ENCODE measurements at regions not wholly inside any gene's neighbourhood (a gene's known extent, or its start where the extent isn't known, plus 50 kb on each side); places are given as distances from the start of the nearest gene placed in this dataset.

DNA sequence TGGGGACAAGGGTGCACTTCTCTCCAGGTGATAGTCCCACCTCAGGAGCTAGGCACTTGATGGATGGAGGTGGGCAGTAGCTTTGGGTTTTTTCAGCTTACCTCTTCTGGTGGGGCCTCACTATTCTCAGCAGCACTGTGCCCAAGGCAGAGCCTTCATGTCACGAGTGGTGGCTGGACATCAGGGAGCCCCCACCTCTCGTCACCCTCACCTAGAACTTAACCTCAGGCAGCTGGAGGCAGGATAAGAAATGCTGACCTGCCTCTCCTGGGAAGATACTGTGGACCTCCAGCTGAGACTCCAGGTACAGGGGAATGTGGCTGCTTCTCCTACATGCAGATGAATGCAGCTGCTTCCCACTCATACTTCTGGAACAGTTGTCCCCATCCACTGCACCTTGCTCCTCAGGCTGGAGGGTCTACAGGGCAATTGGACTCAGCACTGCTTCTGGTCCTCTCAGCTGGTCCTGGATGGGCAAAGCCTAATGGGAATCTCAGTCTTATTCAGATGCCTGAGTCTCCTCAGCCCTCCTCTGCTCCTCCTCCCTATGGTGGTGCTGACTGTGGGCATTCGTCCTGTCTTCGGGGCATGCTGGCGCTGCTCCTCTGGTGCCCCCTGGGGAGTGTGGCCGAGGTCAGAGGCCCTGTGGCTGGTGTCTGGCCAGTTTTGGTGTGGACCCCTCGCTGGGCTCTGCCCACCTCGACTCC, 129.9 kb downstream of the KLF13 start:
- no peak for DNase-seq

DNA sequence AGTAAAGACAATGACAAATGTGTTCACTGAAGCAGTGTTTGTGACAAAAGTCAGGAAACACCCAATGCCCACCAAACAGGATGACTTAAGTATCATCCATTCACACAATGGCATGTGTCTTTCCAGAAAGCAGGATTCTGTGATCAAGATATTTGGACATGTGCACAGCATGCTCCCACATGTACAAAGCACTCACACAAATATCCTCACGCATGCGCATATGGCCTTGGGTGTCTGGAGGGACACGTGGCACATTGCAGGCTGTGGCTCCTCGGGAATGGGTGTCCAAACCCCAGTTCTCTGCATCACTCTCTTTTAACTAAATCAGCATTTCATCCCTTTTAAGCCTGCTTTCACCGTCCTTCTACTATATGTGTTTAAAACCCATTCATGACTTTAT, 130.5 kb downstream of the KLF13 start:
- no peak for DNase-seq

DNA sequence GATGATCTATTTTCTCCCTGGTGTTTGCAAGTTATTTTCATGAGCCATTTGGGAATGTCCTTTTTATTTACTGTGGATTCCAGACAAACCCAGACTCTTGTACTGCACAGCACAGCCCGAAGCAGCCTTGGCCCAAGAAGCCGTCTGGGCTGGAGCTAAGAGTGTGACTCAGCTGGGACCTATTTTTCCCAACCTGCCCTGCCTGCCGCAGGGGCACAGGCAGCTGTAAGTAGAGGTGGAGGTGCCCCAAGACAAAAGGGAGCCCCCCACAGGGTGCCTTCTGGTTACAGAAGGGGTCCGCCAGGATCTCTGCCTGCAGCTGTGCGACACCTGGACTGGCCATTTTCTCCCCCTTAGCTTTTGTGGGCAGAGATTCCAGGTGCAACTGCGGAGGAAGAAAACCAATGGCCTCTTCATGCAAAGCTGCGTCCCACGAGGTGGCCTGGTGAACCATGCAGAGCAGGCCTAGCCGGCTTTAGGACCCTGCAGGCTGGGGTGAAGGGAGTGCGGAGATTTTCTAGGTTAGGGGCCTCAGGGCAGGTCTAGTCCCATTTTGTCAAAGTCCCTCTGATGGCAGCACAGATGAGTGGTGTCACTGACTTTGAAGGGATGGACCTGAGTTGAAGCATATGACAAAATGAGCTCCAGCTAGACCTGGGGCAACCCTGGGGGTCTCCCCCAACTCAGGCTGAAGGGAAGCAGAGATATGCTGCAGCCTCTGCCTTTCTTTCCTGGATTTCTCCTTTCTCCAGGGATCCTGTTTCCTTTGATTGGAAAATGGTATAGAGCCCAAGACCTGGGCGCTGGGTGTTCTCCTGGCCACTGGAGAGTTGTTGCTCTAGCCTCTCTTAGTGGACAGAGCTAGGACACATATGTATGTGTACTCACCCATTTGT, 131.2 kb downstream of the KLF13 start:
- no peak for DNase-seq

DNA sequence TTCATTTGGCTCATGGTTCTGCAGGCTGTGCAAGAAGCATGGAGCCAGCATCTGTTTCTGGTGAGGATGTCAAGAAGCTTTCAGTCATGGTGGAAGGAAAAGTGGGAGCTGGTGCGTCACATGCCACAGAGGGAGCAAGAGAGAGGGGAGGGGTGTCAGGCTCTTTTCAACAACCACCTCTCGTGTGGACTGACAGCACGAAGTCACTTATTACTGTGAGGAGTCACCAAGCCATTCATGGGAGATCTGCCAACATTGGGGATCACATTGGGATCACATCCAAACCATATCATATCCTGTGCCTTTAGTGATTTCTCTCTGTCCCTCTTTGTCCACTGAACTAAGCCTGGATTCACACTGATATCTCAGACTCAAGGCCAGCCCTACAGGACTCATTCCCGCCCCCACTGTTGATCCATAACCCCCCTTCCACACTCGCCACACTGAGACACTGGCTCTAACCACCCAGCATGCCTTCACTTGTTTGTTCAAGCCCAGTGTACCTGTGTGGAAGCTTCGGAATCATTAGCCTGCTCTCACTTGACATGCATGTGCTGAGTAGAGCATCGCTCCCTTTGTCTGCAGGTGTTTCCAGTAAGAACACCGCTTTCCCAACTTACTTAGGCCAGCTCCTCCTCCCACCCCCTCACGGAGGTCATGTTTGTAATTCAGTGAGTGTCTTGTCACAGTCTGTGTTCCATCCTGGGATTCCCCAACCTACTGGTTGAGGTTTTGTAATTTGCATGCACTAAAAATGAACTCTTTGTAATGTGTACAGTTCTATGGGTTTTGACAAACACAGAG, 132.2 kb downstream of the KLF13 start:
- DNase-seq = no peak

DNA sequence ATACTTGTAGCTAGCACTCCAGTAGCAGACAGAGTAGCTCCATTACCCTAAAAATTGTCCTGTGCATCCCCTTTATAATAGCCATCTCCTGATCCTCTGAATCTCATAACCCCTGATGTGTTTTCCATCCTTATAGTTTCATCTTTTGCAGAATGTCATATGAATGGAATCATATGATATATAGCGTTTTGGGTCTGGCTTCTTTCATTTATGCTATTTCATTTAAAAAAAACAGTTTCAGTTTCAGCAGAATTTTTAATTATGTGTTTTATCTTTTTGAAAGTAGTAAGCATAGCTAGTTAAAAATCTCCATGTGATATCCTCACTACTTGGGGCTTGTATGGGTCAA, 132.7 kb downstream of the KLF13 start:
- no peak for DNase-seq

DNA sequence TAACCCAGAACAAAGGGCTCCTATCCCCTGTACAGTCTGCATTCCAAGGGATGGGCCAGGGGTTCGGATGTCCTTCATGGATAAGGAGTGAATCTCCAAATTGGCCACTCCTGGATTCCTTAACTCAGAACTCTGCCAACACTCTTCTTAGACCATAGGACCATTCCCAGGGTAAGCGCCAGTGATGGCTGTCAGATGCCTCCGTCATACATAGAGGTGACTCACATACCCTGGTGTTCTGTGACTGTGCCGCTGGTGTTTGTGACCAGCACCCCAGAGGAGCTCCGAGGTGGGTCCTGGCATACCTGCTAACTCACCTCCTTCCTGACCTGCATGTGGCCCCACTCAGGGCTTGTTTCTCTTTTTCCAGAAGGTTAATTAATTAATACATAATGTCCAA, 134.7 kb downstream of the KLF13 start:
- DNase-seq = no peak

DNA sequence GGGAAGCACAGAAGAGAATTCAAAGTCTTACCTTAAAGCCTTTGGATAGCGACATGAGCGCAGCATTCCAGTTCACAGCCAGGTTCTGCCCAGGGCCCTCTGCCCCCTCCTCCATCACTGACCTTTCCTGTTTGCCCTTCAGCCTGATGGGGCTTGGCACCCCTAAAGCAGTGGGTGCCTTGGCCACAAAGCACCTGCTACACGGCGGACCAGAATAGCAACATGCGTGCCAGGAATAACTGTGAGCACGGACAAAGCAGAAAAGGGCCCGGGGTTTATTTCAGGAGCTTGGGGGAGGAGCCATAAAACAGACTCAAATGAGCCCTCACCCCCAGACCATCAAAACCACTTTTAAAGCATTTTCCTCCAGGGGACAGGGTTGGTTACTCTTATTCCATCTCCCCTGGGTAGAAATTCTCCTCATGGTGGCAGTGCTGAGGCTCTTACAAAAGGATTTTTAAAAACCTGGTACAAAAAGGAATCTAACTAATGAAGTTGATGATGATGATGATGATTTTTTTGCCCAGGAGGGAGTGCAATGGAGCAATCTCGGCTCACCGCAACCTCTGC, 135.4 kb downstream of the KLF13 start:
- peak in 1 of 2 experiments; percentile 24 for DNase-seq

DNA sequence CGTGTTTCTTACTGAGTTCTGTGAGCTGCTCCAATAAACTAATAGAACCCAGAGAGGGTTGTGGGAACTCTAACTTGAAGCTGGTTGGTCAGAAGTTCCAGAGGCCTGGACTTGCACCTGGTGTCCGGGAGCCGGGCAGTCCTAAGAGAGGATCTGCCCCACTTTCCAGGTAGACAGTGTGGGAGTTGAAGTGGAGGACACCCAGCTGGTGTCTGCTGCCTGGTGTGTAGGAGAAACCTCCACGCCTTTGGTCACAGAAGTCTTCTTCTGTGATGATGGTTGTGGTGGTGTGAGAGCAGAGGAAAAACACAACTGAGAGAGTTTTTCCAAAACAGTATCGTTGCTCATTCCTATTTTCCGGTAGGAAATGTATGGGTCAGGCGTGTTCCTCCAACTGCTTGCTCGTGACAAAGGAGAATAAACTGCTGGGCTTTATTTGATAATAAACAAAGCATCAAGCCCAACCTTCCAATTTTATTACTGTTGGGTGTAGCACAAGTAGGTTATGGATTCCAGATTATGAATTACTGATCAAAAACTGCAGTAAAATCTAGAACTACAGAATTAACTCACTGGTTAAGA, 137.0 kb downstream of the KLF13 start:
- no peak for DNase-seq

DNA sequence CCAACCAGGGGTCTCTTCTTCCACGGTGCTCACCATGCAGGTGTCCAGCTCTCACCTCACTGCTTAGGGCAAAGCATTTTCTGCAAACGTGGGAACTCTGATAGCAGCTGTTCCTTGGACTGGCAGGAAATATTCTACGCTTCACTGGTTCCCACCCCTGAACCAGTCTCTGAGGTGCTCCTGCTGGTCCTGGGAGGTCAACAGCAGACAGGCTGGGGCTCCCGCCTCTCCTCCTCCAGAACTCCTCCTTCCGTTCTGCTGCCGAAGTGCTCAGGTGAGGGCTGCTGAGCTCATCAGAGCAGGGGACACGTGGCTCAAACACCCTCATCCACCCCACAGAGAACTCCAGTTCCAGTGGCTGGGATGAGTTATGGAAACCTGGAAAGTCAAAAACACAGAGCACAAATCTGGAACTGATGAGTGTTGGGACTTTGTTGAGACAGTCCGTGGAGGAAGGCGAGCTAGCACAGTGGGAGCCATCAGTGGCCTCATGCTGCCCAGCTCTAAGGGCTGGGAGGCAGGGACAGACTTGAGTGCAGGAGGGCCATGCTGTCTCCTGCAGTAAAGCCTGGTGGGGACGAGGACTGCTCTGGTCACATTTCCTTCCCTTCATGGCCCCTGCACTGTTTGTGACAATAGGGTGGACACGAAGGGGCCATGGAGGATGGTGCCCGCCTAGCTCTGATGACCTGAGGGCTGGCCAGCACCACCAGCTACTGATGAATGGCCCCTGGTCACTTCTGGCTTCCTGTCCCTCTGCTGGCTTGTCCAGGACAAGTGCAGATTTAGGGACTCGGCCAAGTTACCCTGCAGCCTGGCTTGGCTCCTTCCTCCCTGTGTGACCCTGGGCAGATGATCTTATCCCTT, 137.8 kb downstream of the KLF13 start:
- no peak for DNase-seq

DNA sequence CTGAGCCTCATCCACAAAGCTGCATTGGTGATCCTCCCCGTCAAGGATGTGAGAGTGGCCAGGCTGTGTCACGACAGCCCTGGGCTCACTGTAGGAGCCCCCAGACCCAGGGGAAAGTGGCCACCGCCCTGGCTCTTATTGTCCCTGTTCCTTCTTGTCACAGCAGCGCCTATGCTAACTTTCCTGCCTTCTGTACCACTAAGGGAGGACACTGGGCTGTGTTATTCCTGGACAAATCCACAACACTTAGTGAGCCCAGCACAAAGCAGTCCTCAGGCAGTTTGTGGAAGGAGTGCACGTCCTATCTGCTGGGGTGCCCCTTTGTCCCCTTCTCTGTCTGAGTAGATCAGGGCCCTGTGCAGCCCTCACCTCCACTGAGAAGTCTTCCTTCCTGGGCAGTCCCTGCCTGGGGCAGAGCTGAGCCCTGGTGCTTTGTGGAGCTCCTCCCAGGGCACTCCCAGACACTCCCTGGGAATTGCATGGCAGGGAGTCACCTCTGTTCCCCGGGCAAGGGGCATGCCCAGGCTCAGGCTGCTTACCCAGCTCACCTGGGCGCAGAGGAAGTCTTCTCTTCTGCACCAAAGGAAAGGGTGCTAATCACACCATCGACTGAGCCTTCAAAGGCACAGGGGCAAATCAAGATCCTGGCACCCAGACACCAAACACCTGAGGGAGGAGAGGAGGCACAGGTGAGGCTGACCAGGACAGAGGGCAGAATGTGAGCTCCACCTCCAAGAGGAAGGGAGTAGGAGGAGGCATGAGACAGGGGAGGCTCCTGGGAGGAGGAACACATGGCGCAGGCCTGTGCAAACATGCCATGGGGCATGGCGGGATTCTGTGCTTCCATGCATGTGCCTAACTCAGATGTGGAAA, 138.7 kb downstream of the KLF13 start:
- no peak for DNase-seq

DNA sequence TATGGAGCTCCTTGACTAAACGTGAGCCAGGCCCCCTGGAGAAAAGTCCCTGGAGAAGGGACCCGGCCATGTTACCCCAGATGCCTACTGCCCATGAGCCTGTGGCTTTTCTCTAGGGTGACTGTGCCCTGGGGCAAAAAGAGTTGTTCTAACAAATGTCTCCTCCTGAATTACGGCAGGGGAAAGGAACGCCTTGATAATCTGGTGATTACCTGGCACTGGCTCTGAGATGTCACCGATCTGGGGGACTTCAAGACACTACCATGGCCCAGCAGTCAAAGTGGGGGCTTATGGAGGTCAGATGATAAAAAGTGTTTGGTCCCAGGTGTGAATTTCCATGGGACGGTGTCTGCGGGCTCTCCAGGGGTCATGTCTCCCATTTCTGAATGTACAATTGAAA, 140.7 kb downstream of the KLF13 start:
- DNase-seq = no peak

DNA sequence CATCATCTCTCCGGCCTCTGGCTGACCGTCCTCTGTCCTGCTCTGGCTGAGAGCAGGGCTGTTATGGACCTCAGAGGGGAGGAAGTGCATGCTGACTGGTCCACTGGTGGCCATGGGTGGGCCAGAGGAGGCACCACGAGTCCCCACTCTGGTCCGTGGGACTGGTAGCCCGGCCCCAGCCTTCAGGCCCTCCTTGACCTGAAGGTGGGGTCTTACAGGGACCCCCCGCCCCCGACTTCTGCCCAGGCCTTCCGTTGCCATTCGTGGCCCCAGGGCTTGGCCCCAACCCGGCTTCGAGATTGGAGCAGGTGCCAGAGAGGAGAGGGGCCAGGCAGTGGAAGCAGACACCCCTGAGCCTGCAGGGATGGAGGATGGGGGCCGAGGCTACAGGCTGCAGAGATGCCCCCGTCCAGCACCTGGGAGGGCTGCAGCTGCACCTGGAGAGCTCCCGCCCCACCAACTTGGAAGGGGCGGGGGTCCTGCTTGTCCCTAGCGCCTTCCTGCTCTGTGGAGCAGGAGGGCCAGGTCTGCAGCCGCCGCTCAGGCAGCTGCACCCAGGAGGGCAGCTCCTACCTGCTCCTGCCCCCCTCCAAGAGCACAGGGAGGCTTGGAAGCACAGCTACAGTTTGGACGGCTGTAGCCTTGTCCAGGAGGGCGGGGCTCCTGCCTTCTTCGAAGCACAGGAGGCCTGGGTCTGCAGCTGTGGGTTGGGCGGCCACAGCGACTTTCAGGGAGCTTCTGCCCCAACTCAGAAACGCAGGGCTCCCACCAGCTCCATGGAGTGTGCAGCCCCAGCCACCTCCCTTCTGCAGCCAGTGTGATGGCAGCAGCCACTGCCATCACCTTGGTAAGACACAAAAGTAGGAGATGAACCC, 142.5 kb downstream of the KLF13 start:
- DNase-seq = no peak

DNA sequence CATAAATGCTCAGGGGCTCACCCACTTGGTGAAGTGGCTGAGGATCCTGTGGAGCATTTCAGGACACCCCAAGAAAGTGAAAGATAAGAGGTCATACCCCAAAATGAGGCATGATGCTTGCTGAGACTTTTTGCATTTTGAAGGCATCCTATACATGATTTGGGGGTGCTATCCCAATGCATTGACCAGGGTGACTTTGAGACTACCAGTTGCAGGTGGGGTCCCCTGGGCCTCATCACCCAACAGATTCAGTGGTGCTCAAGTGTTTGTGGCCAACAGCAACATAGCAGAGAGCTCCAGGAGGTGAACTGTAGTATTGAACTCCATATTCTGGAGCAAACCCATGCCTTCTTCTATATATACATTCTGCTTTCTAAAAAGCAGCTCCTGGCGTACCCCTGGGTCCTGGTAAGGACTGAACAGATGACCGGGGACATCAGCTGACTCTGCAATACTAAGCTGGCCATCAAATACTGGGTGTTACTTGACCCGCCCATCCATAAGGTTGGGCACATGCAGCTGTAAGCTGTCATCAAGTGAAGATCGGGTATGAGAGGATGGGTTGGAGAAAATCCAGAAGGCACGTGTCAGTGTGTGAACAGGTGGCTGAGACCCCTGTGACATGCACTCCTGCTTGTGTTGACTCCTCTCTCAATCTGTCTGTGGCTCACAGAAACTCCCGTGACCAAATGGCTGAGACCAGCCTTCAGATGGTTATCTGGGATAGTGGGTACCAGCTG, 143.3 kb downstream of the KLF13 start:
- DNase-seq = peak; percentile 90 to 95

DNA sequence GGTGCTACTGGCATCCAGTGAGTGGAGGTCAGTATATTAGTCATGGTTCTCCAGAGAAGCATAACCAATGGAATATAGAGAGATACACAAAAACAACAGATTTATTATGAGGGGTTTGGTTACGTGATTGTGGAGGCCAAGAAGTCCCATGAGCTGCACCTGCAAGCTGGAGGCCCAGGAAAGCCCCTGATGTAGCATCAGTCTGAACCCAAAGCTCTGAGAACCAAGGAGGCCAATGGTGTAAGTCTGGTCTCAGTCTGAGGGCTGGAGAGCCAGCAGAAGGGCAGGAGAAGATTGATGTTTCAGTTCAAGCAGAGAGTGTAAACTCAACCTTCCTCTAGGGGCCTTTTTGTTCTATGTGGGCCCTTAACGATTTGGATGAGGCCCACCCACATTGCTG, 144.1 kb downstream of the KLF13 start:
- no peak for DNase-seq

DNA sequence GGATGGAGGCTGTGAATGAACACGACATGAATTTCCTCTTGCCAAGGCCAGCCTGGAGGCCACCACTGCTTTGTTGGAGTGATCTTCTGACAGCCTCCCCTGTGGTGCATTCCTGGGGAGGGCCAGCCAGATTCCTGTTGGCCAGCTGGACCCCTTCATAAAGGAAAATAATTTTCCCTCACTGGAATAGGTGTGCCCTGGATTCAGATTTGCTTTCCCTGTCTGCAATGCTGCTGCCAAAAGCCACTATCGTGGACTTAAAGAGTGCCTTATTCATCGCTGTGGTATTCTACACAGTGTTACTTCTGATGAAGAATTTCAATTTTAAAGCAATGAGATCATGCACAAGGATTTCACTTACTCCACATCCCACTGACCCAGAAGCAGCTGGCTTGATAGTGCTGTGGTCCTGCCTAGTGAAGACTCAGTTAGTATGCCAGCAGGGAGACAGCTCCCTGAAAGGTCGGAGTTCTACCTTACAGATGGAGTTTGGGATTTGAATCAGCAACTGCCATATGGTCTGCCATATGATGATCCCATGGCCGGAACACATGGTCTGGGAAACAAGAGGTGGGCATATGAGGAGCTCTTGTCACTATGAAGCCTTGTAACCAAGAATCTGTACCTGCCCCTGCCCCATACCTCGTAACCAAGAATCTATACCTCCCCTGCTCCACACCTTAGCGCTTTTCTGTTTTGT, 145.2 kb downstream of the KLF13 start:
- DNase-seq = peak; percentile 98

DNA sequence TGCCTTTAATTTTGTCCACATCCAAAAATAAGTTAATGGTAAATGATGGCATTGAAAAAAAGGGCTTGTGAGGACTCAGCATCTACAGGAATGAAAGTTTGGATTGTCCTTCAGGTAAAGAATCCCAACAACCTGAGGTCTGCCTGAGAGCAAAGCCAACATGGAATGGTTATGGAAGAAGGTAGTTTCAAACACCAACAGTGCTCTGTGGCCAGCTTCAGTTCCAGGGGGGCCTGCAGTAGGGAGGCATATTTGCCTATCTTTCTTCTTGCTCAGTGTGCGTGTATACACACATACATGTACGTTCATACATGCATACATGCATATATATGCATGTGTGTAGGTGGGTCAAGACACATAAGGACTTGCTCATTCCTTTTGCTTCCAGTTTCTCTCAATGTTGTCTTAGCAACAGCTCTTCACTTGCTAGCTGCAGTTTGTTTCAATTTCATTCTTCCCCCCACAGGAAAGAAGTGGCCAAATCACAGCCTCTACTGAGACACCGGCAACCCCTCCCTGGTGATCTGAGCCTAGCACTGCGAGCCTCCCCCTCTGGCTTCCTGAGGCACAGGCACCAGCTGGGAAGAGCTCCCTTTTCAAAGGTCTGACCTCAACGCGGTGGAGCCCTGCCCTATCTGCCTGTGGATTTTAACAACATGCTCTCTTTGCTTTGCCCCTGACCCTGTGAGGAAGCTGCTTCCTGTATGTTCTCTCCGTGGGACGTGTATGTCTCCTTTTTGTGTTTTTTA, 146.2 kb downstream of the KLF13 start:
- DNase-seq = peak; percentile 36 to 80

DNA sequence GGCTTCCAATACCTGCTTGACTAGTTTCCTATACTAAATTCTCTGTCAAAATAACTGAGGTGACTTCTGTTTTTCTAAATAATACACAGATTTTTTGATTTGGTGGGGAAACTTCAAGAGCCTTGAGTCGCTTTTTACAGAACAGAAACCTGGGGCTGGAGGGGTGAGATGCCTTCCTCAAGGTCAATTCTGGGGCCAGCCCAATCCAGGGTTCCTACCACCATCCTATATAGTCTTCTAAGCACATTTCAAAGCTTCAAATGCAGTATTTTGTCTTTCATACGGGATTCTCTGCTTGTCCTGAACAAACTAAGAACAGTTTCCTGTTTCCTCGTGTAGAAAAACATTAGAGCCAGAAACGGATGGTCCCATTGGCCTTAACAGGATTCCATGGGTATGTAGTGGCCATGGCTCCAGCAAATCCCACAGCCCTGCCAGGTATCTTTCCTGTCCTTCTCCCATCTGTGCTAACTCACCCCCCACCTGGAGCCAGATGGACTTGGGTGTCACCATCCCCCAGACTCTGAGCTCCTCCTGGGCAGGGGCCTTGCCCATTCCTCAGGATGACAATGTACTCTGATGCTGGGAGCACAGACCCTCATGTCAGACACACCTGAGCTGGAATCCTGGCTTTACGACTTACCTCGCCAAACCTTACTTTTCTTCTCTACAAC, 146.9 kb downstream of the KLF13 start:
- peak; percentile 16 to 67 for DNase-seq

Measured in NCI-H524 (cell line).